Fibroblast of skin of scalp (primary cell): ENCODE measurements at regions not wholly inside any gene's neighbourhood (a gene's known extent, or its start where the extent isn't known, plus 50 kb on each side); places are given as distances from the start of the nearest gene placed in this dataset.

Source experiments
- DNase-seq: peaks from one replicate; pipeline ENCODE4 v3.0.0-alpha.2; 2013

DNA sequence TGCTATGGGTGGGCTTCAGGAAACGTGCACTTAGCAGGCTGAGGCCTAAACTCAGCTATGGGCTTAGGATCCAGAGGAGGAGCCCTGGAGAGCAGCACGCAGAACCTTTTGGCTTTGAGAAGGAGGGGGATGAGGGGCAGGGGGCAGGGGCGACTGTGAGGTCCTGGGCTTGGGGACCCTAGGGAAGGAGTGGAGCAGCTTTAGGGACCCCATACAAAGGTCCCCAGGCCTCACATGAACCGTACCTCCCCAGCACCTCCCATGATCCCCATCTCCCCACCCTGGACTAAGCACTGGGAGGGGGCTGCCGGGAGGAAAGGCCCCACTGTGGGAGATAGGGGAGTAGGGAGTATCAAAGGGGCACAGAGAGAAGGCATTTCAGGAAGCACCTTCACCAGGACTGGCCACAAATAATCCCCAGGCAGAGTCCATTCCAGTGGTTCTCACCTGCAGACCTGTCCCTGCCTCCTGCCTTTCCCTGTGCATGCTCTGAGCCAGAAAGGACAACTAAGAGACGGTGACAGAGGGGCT, 62.0 kb upstream of the KLF13 start:
- no peak for DNase-seq

GRCh38 chr15:31265090-31265870, 61.4 kb upstream of the KLF13 start:
- no peak for DNase-seq

GRCh38 chr15:31265871-31266711, 60.5 kb upstream of the KLF13 start:
- peak; percentile 64 for DNase-seq

- DNase-seq = no peak
These were observed 59.9 kb upstream of the KLF13 start for GRCh38 chr15:31266712-31267111.

DNA sequence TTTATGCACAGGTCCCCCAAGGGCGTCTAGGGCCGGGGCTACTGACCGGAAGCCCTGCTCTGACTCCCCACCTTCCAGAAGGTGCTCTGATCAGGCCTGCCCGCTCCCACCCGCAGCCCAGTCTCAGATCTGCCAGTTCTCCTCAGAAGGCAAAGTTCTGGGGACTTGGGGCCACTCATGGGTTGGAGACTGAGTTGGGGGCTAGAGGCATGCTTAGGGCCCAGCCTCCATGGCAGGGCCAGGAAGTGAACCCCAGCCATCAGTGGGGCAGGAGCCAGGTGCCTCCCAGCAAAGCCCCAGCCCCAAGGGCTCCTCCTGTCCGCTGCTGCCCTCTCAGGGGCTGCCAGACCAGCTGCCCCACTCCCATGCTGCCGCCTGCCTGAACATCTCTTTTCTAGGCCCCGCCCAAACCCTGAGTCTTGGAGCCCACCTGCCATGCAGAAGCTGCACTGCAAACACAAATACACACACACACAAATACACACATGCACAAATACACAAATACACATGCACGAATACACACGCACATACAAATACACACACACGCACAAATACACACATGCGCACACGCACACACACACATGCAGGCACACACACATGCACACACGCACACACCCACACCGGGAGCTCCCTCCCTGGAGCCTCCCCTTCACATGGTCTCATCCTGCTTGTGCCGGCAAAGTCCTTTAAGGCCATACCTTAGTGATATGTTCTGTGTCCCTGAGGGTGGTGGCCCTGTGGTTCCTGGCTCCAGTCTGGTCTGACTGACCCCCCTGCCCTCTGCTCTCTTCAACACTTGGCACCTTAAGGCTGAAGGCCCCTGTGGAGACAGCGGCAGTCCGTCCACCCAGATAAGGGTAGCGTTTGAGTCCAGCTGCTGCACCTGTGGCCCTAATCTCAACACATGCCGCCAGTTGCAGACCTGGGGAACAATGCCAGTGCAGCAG, 59.2 kb upstream of the KLF13 start:
- DNase-seq = no peak

DNA sequence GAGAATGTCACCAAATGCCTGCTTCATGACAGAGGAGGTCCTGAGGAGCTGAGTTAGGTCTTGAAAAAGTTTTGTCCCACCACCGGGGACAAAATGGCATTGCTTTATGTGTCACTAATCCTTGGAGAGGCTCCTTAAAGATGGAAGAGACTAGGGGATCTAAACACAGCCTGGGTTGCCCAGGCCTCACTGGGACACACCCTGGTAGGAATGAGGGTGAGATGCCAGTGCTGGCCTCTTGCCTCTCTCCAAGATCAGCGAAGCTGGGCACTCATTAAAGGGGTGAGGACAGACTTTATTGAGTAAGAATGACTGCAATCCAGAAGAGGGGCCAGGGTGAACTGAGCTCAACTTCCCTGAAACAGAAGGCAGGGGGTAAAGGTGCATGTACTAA, 58.5 kb upstream of the KLF13 start:
- DNase-seq = no peak

GRCh38 chr15:31268911-31269784, 57.5 kb upstream of the KLF13 start:
- DNase-seq = no peak

DNA sequence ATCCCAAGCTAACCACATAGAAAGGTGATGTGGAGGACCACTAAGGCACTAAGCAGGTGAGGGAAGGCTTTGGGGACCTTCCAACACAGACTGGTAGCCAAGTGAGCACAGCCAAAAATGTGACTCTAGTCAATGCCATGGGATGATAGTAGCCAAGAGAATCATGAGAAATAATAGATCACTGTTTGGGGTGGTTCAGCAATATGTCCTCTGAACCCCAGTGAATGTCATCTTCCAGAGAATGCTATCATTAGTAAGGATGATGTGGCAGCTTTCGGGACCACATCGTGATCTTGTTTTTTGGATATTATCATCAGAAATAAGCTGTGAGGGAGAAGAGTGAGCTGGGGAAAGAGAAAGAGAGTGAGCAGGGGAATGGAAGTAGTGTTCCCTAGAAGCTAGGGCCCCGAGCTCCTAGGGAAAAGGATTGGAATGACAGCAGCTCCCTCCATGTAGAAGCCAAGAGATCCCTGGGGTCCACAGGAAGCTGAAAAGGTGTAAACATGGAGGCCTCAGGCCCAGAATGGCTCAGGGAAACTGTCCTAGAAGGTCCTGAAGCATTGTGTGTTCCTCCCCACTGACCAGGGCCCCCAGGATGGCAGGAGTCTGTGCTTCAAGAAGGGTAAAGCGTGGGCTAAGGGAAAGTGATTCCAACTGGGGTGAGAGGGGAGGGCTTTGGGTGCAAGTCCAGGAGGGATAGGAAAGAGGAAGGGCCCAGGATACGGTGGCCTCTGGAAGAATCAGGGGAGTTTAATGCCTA, 56.6 kb upstream of the KLF13 start:
- DNase-seq = no peak

- DNase-seq = no peak
These were observed 55.9 kb upstream of the KLF13 start for GRCh38 chr15:31270767-31271166.

- no peak for DNase-seq
These were observed 55.4 kb upstream of the KLF13 start for GRCh38 chr15:31271224-31271635.

DNA sequence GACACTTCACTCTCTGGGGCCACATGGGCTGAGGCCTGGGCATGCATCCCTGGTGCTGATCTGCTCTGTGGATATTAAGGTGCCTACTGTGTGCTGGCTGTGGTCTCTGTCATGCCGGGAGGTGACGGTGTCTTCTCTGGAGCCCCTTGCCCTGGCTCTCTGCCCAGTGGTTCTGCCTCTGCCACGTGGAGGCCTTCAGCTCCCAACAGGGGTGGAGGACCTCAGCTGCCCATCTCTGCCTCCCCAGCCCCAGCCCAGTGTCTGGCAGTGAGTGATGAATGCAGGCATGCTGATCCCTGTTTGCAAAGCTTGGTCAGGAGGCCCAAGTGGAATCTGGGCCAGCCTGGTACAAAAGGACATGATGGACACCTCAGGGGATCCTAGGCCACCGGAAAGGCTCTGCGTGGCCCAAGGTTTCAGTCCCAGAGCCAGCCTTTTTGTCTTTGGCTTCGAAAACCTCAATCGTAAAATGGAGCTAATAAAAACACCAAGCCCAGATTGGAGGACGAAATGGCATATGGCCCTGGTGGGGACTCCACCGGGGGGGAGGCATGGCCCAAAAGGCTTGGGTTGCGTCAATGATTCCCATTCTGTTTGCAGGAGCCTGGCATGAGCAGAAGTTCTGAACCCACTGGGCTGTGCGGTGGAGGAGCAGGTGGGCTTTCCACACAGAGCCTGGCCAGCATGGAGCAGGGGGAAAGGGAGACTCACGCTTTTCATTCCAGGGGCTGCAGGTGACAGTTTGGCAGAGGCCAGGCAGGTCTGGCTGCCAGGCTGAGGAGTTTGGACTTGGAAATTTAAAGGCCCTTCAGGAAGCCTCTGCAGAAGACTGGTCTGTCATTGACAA, 54.7 kb upstream of the KLF13 start:
- DNase-seq = no peak

DNA sequence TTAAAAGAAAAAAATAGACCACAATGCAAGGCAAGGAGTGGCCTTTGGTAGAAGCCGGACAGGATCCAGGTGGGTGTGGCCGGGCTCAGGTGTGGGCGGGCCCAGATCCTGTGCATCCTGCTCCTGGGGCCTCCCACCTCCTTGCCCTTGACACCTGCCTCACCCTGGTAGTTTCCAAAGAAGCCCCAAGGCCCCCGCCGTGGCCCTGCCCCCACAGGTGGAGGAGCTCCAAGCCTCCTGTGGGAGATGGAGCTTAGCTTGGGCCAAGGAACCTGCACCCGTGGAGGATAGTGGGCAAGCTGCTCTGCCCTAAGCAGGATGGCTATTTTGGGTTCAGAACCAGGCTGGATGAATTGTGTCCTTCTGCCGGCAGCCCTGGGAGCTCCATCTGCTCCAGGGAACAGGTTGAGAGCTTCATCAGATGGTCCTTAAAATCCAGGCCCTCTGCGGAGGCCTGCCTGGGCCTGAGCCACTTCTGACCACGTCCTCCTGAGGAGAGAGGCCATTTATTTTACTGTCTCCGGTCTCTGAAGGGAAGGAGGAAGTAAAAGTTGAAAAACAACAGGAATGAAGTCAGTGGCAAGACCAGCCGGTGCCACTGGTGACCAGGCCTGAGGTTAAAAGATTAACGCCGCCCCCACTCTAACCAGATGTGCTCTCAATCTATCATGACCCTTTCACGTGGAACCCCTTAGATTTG, 53.9 kb upstream of the KLF13 start:
- DNase-seq = no peak

DNA sequence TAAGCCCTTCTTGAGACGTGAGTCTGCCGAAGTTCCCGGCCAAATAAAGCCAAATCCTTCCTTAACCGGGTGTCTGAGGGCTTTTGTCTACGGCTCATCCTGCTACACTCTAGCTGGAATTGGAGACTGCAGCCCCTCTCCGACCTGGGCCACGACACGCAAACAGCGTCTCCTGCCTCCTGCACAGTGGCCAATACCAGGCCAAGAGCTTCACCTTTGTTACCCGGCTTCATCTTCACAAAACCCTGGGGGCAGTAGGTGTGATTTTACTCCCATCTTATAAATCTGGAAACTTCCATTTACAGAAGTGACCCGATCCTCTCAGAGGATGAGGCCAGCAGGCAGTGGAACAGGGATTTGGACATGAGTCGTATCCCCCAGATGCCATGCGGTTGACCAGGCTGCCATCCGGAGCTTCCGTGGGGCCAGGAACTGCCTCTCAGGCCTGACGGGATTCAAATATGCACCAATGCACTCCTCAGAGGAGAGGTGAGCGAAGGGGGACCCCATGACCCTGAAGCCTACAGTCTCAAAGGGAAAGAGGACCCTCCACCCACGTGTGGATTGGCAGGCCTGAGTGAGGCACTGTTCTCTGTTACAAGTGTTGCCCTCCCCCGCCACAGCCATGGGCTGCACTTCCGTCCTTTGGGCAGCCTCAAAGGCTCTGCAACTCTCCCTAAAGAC, 53.2 kb upstream of the KLF13 start:
- DNase-seq = no peak

DNA sequence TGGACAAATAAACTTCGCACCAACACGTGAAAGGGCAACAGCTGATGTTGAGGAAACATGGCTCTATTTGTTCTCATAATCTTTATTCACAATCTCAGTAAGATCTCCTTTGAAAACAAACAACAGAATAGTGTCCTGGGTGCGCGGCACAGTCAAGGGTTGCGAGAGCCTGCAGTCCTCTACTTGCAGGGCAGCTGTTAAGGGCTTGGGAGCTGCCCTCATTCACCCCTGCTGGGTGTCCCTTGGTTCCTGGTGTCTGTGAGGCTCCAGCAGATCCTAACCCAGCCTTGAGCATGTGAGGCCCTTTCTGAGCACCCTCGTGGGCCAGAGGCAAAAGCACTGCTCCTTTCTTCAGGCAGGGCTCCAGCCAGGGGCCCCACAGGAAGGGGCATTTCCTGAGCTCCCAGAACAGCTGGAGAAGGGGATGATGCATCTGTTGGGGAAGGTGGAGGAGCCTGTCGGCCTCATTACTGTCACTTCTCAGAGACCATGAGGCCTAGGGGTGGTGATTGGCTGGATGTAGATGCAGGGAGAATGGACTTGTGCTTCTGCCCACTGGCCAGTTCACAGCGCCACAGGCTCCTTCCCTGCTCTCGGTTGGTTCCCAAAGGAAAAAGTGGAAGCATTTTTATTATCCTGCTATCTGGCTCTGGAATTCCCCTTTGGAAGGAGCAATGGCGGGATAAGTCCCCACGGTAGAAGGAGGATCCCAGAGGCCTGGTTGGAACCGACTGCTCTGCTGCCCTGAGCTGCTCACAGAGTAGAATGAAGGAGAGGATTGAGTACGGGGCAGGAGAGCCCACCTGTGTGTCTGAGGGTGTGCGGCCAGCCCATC, 51.9 kb upstream of the KLF13 start:
- DNase-seq = no peak

DNA sequence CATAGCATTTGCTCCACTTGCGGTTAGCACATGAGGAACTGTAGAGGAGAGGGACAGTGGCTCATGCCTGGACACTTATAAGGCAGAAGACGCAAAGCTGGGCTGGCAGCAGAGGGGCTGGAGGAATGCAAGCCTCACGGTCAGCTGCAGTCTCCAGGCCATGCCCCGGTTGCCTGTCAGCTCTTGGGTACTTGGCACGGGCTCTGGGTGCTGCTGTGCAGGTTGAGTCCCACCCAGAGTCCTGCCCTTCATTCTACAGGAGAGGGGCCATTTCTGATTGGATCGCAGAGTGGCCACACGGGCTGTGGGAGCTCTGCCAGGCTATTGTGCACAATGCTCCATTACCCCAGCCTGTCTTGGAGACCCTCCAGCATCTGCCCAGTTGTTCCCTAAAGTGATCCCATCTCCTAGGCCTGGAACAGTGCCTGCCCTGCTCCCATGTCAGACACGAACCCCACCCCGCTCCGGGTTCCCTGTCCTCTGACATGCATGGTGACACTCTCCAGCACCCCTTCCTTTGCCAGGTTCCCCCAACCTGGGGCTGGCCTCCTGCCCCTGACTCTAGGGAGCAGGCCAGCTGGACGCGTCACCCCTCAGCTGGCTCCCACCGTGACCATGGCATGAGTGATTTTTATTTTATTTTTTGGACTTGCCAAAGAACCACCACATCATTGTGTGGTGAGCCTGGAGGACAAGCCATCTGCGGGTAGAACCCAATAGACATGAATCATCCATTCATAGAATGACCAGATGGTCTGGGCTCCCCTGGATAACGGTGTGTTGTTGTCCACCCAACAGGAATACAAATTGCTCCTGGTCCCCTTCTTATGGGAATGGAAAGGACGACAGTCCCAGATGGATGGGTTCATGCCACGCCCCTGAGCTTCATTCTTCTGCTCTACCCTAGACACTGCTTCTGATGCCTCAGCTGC, 51.0 kb upstream of the KLF13 start:
- no peak for DNase-seq

DNA sequence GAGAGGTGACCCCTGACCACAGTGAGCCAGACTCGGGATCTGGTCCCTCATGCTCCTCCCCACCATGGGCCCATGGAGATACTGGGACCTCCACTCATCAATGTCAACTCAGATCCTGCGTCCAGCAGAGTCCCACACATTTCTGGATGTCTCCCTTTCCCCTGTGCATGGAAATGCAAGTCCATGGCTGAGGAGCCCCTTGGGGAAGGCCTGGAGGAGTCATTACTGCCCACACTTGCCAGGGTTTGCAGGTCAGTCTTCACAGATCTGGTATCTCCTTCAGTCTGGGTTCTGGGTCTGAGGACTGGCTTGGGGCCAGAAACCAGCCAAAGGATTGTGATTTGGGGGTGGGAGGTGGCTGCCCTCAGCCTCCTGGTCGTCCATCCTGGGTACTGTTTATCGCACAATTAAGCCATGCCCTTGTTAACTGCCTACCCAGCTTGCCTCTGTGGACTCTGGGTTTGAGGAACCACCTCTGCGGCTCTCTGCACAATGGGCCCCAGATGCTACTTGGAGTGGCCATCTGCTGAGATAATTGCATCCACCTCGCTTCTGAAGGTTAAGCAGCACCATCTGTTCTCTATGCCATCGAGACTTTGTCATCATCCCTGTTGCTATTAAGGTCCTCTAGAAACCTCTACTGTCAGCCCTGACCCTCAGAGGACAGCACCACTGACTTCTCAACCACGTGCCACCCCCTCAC, 49.9 kb upstream of the KLF13 start:
- no peak for DNase-seq
